CD4-positive, alpha-beta T cell treated with Interleukin-15 for 1 hour (primary cell): ENCODE measurements at regions not wholly inside any gene's neighbourhood (a gene's known extent, or its start where the extent isn't known, plus 50 kb on each side); places are given as distances from the start of the nearest gene placed in this dataset.

ENCODE experiments used
- DNase-seq: peaks from one replicate; pipeline ENCODE4 v3.0.0-alpha.2; 2020

DNA sequence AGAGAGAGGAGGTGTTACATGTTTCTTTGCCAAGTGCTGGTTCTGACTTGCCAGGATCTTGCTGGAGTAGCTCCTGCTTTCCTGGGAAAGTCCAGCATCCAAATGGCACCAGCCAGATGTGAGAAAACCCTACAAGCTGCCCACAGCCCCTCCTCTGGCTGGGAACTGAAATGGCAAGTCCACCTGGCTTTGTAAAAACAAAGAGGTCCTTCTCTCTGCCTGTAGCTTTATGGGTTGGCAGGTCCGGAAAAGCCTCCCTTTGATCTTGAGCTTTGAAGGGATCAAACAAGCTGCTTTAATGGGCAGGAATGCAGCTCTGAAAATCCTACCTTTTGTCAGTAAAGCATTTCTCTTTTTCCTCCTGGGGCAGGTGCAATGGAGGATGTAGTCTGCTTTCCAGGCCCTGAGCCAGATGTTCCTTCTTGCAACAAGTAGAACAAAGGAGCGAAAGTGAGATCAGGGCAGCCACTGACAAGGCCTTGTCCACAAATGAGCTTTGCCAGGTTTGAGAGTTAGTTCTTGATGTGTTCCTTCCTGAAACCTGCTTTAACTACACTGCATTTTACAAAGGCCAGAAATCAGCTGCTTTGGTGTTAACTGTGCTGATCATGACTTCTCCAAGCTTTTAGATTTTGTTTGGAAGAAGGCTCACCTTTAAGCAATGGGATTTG is 456.7 kb downstream of the ZNF608 start:
- no peak for DNase-seq

DNA sequence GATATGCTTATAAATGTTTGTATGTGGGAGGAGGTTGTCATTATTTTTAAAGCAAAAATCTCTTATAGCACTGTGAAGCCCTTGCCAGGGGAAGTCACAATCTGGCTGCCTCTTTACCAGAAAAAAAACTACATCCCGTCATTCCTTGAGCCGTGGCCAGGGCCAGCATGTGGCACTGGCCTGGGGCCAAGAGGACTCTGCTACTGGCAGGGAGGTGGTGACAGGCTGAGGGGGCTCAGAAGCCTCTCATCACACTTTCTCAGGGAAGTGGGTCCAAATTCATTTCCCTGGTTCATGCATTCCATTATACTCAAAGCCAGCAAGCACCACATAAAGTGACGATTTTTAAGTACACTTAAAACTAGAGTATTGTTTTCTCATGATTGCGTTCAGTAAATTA is 457.3 kb downstream of the ZNF608 start:
- no peak for DNase-seq

DNA sequence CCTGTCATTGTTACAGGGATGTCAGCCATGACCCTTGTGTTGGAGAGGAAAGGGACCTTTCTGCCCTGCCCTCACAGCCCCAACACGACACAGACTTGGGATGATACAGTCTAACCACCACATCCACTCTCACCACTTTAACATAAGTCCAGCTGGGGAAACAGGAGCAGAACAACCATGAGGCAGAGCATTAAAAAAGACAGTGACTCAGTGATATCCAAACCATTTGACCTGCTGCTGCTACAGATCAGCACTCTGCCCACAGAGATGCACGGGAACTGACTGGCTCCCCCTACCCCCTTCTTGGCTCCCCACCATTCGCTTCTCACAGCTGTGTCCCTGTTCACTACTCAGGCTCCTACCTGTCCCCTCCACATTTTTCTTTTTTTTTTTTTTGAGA is 458.6 kb downstream of the ZNF608 start:
- DNase-seq, result no peak

DNA sequence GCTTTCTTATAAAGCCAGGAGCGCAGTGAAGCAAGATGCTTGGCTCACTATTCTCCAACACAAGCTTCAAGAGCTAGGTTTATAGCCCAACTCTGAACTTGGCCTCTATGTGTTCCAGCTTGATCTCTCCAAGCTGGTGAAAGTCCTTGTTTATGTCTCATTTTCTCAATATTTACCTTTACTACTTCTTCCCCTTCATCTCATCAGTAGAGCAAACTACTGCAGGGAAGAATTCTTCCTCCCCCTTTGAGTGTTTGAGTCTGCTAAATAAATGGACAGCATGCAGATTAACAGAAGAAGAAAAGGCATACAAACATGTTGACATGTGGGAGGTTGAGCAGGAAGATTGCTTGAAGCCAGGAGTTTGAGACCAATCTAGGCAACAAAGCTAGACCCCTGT is 460.7 kb downstream of the ZNF608 start:
- DNase-seq, result no peak

DNA sequence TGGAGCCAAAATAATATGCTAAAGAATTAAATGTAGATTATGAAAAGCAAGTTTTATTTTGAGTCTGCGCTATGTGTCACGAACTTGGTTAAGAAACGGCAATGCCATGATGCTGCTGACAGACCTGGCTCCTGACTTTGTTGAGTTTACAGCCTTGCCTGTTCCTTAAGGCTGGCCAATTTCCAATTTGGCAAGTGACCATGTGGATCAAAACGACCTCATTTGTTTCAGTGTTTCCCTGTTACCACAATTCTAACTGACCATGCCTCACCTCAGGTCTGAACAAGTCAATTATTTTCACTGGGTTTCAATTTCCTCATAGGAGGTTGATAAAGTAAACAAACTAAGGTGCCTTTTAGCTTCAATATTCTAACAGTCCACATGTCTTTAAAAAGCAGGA is 461.4 kb downstream of the ZNF608 start:
- DNase-seq, result no peak

DNA sequence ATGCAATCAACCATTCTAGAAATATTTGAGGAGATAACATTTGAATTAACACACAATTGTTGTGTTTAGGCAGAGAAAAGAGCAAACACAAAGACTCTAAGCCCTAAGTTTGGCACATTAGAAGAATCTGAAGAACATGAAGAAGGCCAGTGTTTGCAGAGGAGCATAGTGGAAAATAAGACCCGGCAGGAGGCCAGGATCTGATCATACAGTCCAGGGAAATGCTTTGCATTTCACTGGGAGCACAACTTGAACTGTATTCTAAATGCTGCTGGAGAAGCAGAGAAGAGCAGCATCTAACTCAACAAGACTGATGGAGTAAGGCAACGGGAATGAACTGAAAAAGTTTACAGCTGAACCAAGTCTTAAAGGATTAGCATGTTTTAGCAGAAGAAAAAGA is 463.4 kb downstream of the ZNF608 start:
- no peak for DNase-seq

DNA sequence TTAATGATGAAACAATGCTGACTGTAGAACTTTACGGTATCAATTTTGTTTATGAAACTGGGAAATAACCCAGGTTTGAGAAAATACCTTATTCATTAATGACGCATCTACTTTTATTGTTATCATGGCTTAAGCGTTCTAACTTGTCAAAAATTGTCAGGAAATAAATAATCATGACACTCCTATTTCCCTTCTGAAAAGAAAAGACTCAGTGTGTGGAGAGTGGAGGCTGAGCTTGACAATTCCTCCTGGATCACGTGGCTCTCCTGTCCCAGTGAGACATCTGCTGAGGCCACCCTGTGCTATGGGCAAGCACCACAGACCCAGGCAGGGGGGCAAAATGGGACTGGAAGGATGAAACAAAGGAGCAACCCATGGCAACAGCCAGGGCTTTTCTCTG is 466.4 kb downstream of the ZNF608 start:
- DNase-seq, result no peak

DNA sequence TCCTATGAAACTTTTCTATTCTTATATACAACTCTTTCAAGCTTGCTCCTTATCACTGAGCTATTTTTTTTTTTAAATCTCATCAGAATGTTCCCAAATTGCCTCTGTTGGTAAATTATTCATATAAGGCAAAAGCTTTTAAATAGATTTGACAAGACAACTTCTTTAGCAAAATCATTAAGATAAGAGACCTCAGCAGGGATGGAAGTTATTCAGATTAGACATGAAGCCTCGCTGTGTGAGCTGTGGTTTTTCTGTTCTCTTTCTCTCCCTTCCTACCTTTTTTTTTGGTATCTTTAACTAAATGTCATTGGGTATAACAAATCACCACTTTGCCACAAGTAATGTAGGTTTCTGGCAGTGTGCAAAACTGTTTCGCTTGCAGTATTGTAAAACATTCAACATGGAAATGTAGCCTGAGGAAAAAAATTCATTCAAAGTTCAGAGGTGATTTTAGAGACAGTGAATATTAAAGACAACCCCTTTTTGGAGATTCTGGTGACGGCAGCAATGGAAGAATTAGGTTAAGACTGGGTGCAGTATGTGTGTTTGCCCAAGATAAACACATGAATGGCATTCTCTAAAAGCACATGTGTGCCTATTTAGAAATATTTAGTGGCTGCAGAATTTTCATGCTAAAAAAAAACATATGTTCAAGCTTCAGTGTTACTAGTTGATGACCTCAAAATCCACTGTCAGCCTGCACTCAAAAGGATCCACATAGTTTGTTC is 467.1 kb downstream of the ZNF608 start:
- DNase-seq, result no peak

DNA sequence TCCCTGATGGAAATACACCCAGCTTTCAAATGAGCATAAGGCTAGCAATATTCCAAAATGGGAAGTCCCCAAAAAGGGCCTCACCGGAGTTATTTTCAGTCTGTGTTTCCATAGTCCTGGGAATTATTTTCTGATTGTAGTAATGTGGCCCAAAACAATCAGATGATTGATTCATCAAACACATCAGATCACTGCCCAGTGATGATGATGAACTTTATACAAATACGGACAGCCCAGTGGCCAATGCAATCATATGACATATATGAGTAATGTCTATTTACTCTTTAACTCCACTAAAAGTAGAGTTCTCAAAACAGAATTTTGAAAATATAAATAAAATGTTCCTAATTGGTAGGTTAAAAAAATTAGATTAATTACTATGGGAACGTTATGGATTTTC is 467.8 kb downstream of the ZNF608 start:
- DNase-seq, result no peak

DNA sequence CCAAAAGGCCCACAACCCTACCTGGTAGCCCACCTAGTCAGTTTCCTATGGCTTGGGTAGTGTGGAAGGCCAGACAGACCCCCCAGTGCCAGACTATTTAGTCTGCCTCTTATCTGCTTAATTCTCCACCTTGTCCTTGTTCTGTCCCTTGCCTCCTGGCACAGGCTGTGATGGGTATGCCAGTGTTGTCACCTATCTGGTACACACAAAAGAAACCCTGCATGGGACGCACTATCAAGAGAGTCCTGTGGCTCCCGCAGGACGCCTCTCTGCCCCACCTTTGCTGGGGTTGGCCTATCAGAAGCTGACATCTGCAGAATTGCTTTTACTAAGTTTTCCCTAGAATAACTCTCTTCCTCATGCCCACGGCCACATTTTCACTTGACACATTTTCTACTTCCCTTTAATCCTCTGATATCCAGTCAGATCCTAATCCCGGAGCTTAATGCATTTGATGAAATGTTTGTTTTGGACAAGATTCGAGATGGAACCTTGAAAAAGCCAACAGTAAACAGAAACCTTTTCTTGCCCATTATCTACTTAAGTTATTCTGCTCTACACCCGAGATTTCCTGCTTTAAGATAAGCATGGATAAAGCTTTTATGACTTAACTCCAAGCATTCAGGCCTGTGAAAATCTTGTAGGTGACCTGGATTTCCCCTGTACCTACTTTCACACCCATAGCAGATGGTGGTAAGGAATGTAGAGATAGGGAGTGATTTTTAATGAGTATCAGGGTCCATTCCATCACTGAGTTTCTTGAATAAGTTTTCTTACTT is 468.5 kb downstream of the ZNF608 start:
- no peak for DNase-seq

DNA sequence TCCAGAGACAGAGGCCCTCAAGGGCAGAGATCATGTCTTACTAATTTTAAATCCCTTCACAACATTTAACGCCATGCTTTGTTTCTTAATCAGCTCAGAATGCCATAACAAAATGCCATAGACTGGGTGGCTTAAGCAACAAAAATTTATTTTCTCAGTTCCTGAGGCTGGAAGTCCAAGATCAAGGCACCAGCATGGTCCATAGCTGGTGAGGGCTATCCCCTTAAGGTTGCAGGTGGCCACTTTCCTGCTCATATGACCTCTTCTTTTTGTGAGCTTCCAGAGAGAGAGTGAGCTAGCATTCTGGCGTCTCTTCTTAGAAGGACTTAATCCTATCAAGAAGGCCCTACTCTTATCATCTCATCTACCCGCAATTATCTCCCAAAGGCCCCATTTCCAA is 470.3 kb downstream of the ZNF608 start:
- no peak for DNase-seq

DNA sequence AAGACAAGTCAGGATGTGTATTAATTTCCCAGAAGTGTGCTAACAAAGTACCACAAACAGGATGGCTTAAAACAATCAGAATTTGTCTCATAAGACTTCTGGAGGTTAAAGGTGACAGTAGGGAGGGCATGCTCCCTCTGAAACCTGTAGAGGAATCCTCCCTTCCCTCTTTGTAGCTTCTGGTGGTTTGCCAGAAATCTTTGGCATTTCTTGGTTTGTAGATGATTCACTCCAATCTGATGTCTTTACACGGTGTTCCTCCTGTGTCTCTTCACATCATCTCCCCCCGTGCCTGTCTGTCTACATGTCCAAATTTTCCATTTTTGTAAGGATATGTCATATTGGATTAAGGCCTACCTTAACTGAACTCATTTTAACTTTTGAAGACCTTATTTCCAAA is 471.5 kb downstream of the ZNF608 start:
- DNase-seq, result no peak

DNA sequence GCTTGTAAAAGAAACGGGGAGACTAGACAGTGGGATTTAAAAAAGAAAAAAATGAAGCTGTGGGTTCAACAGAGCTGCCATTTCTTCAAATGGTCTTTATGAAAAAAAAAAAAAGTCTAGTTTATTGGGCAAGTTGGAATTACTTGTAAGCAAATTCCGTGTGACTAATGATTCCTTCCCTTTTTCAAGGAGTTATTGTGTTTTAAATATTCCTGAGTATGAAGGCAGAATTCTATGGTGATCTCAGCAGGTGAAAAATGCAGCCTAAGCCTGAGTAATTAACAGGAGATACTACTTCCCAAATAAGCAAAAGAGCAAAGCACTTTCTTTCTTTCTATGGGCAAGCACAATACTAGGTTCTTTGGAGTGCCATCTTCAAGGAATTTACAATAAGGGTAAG is 481.9 kb downstream of the ZNF608 start:
- DNase-seq, result no peak

DNA sequence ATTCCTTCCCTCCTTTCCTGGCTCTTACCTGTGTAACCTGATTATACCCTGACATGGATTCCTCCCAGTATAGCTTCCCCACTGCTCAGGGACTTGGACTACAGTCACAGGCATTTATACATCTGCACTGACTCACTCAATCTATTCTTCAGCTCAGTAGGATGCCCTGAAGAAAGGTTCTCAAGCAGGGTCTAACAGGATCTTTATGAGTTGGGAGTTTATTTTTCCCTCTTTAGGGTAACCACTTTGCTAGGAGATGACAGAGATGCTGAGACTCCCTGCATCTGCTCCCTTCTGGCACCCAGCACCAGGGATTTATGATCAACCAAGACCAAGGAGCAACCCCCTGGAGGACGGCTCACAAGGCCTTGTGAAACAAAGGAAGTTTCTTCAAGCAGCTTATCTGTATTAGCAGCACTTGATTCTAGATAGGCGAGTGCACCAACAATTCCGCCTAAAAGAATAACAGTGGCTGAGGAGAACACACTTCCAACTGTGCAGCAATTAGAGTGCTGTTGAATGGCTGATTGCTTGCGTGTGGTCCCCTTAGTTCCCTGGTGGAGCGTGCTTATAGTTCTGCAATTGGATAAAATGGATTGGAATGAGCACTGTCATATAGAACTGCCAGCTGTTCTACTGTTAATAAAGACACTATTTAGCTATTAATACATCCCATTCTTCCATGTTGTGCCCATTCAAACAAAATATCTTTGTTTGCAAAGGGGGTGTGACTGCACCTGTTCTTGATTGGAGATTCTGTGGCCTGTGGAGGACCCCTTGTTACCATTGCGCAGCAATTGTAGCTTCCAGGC is 482.6 kb downstream of the ZNF608 start:
- no peak for DNase-seq

DNA sequence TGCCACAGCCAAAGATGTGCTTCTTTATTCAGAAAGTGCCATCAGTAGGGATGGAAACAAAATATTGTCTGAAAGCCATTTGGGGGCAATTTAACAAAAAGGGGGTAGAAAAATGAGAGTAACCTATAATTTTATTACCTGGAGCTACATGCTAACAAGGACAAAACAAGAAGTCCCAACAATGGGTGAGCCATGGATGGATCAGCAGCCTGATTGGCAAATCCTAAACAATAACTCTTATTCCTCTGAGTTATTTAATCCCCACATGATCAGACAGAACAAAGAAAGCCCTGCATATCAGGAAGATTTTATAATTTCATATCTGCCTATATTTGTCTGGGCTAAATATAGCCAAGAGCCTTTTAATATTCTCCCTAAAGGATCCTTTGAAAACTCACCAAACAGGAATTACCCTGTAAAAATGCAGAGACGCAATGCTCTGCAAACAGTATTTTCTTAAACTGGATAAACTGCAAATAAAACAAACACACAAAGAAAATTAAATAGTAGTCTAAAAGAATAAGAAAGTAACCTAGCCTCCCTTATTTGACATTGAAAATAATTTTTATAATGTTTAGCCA is 483.4 kb downstream of the ZNF608 start:
- no peak for DNase-seq

DNA sequence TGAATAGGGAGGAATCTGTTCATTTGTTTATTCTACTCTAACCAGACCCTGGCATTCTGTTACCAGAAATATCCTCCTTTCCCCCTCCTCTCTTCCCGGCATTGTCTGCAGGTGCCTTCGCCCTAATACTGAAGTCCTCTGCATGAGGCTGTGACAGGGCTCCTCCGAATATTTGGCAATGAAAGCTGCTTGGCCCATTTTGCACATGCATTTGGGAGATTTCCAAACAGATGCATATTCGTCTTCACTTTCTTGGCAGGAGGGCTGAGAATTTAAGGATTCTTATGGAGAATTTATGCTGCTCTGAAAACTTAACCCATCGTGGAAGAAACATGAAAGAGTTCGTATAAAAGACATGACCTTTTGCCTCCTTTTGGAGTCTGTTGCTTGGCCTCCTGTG is 484.0 kb downstream of the ZNF608 start:
- DNase-seq, result no peak

DNA sequence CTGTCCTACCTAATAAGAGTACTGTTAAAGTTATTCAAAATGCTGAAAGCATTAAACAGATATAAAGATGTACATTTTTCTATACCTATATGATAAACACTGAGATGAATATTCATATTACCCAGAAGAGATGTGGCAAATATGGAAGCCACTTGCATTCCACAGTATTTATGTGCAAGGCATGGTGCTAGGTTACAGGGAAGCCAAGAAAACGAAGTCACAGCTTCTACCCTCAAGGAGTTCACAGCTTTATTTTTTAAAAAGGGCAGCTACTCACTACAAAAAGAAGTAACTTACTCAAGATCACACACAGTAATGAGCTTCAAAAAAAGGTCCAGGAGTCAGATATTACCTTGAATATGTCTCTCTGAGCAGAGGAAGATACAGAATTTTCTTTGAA is 484.6 kb downstream of the ZNF608 start:
- DNase-seq, result no peak

DNA sequence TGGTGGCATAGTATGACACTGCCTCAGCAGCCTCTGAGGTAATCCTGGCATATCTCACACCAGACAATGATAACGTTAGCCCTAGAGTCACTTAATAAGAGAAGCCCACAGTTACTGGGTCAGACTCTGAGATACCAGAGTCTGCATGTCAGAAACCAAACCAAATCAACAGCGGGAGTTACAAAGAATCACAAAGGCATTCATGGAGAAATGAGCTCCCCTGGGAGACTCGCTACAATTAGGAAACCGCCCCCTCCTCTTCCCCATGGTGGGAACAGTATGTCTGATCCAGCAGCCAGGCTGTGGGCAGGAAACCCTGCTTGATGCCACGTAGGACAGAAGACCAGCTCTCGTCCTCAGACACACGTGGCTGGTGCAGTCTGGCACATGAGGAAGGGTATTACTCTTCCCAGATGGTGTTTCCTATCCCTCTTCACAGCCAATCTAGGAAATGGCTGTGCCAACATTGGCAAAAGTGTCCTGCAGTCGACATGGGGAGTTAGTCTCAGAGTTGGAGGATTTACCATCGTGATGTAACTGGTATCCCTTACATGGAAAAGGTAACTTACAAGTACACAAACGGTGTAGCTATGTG is 485.4 kb downstream of the ZNF608 start:
- no peak for DNase-seq

DNA sequence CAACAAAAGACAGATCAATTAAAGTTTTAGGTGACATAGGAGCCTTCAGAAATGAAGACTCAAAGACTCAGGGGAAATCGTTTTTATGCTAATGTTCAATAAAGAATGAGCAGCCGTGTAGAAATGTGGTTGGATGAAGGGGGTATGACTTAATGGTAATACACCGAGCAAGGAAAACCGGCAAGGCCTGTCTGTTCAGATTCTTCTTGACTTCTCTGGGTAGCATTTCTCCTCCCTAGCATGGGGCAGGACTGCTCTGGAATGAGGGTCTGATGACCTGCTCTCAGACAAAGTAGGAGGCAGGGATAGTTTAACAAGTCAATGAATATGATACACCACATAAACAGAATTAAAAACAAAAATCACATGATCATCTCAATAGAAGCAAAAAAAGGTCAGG is 487.4 kb downstream of the ZNF608 start:
- no peak for DNase-seq

DNA sequence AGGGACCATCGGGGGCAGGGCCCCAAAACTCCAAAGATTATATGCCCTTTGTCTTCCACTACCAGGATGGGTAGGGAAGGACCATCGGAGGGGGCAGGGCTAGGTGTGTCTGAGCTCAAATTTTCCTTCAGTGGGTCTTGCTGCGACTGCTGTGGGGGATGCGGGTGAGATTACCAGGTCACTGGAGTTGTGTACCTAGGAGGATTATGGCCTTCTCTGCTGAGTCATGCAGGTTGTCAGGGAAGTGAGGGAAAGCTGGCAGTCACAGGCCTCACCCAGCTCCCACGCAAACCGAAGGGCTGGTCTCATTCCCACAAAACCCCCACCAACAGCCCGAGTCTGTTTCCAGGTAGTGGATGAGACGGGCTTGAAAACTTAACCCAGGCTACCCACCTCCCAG is 489.4 kb downstream of the ZNF608 start:
- no peak for DNase-seq

DNA sequence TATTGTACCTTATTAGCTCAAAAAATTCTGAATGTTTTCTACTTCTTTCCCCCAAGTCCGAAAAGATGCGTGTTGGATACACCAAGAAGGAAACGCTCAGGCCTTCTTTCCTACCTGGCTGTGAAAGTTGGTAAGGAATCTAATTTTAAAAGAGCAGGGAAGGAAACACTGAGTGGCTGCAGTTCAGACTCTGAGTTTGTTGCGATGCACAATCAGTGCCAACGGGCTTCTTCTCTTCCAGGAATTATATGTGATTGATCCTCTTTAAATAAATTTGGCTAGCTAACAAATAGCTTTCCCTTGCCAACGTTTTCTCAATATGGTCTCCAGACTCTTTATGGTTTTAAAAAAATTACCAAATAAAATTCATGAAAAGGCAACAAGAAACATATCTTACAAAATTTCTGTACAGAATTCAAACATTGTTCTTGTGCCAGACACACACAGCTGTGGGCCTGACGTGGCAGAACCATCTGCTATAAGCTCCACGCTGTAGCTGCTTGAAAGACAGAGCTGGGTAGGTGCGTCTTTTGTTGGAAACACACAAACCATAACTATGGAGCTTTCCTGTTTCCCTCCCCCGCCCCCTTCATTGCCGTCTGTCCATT is 493.1 kb downstream of the ZNF608 start:
- DNase-seq, result no peak

DNA sequence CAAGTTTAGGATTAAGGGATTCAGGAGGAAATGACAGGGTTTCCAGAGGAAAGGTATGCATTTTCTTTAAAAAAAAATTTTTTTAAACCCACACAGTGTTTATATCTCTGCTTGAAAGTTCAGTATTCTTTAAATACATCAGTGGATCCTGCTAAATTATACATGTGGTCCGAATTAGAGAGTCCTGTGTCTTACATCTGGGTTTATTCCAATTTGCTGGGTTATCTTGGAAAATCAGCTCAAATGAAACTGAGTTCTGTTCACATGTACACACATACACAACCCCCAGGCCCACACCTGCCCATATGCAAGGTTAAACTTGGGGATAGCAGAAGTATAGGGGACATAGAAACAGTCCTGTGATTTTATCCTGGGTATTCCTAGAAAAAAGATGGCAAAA is 493.7 kb downstream of the ZNF608 start:
- DNase-seq, result no peak
